ENCODE measurements at regions not wholly inside any gene's neighbourhood (a gene's known extent, or its start where the extent isn't known, plus 50 kb on each side); places are given as distances from the start of the nearest gene placed in this dataset.

GRCh38 chr12:27900920-27901879 lies 71.3 kb downstream of the PTHLH start:
- TF ChIP-seq NANOG (IDR thresholded peaks at IDR 0.05; ENCODE audit: borderline replicate concordance): no peak
- TF ChIP-seq CTCF (conservative IDR thresholded peaks at IDR 0.05; ENCODE audit: low read depth in 2 of 2): no peak
- TF ChIP-seq REST (IDR thresholded peaks at IDR 0.05; ENCODE audit: unreplicated experiment): no peak
- no peak for TF ChIP-seq POLR2AphosphoS5 (IDR thresholded peaks at IDR 0.05; ENCODE audit: low read depth)
- no peak for TF ChIP-seq EZH2phosphoT487 (IDR thresholded peaks at IDR 0.05; ENCODE audit: unreplicated experiment)
- TF ChIP-seq EZH2 (IDR thresholded peaks at IDR 0.05; ENCODE audit: low read depth, unreplicated experiment): no peak
- no peak for TF ChIP-seq JUNB (IDR thresholded peaks at IDR 0.05; ENCODE audit: unreplicated experiment)
- no peak for TF ChIP-seq ETS1 (IDR thresholded peaks at IDR 0.05)
- TF ChIP-seq ZNF331 (CRISPR knock-in tag; IDR thresholded peaks at IDR 0.05; ENCODE audit: low read depth): no peak
- no peak for TF ChIP-seq STAT1 (IDR thresholded peaks at IDR 0.05; ENCODE audit: unreplicated experiment)
- TF ChIP-seq ZNF462 (CRISPR knock-in tag; IDR thresholded peaks at IDR 0.05): no peak
